ENCODE measurements at regions not wholly inside any gene's neighbourhood (a gene's known extent, or its start where the extent isn't known, plus 50 kb on each side); places are given as distances from the start of the nearest gene placed in this dataset.

GRCh38 chr11:134765565-134765964 lies 353.5 kb upstream of the B3GAT1 start (continued):
- no peak for TF ChIP-seq NR2C1 (IDR thresholded peaks at IDR 0.05)
- TF ChIP-seq NR2C1 (tag; IDR thresholded peaks at IDR 0.05) = no peak
- no peak for TF ChIP-seq BRF2 (IDR thresholded peaks at IDR 0.05; ENCODE audit: borderline replicate concordance, insufficient read depth, insufficient read length)
- no peak for TF ChIP-seq PPARD (CRISPR knock-in tag; IDR thresholded peaks at IDR 0.05)
- no peak for TF ChIP-seq RBM17 (IDR thresholded peaks at IDR 0.05; ENCODE audit: borderline replicate concordance, low read depth, low read length)
- no peak for TF ChIP-seq ZBTB7A (IDR thresholded peaks at IDR 0.05; ENCODE audit: borderline replicate concordance, control insufficient read depth, low read depth, low read length)
- TF ChIP-seq ZBTB5 (IDR thresholded peaks at IDR 0.05) = no peak
- no peak for TF ChIP-seq HMGXB4 (CRISPR knock-in tag; IDR thresholded peaks at IDR 0.05)
- no peak for TF ChIP-seq ZNF282 (CRISPR knock-in tag; IDR thresholded peaks at IDR 0.05)
- TF ChIP-seq ETV6 (IDR thresholded peaks at IDR 0.05; ENCODE audit: borderline replicate concordance in 1 of 2, low read depth in 2 of 2, low read length in 1 of 2) = no peak
- TF ChIP-seq ETV6 (CRISPR knock-in tag; IDR thresholded peaks at IDR 0.05; ENCODE audit: borderline replicate concordance) = no peak
